Hepatocyte (in vitro differentiated cells): ENCODE measurements at regions not wholly inside any gene's neighbourhood (a gene's known extent, or its start where the extent isn't known, plus 50 kb on each side); places are given as distances from the start of the nearest gene placed in this dataset.

Experiments used
- DNase-seq: peaks from one replicate; pipeline ENCODE4 v3.0.0-alpha.2; 2016; ENCODE audit warnings: low spot score
- H2AFZ ChIP-seq: fragments of 200-600 bp; sonication (generic); 2 replicates; pipeline ENCODE4 v1.6.0; 2016; ENCODE audit warnings: antibody characterized with exemption, mild to moderate bottlenecking
- H3K27ac ChIP-seq: fragments of 200-600 bp; sonication (generic); 2 replicates; pipeline ENCODE4 v1.5.1; 2016; ENCODE audit warnings: mild to moderate bottlenecking
- H3K27me3 ChIP-seq: fragments of 200-600 bp; sonication (generic); 2 replicates; pipeline ENCODE4 v1.6.1; 2016
- H3K36me3 ChIP-seq: fragments of 200-600 bp; sonication (generic); replicated peaks from 2 replicates; pipeline ENCODE4 v1.5.1; 2016; ENCODE audit warnings: low read depth; ENCODE audit not compliant: insufficient read depth
- H3K4me1 ChIP-seq: fragments of 200-600 bp; sonication (generic); 2 replicates; pipeline ENCODE4 v1.5.1; 2016; ENCODE audit warnings: mild to moderate bottlenecking, moderate library complexity; ENCODE audit not compliant: insufficient read depth
- H3K4me2 ChIP-seq: fragments of 200-600 bp; sonication (generic); 2 replicates; pipeline ENCODE4 v1.6.0; 2016
- H3K4me3 ChIP-seq: fragments of 200-600 bp; sonication (generic); 2 replicates; pipeline ENCODE4 v1.5.1; 2016; ENCODE audit warnings: mild to moderate bottlenecking
- H3K79me2 ChIP-seq: fragments of 200-600 bp; sonication (generic); 2 replicates; pipeline ENCODE4 v1.6.0; 2017; ENCODE audit warnings: mild to moderate bottlenecking
- H3K9me2 ChIP-seq: fragments of 200-600 bp; sonication (generic); replicated peaks from 2 replicates; pipeline ENCODE4 v1.6.0; 2017; ENCODE audit warnings: mild to moderate bottlenecking; ENCODE audit not compliant: insufficient read depth
- H3K9me3 ChIP-seq: fragments of 200-600 bp; sonication (generic); 2 replicates; pipeline ENCODE4 v1.5.1; 2016; ENCODE audit warnings: low read depth, mild to moderate bottlenecking
- H4K20me1 ChIP-seq: fragments of 200-600 bp; sonication (generic); 2 replicates; pipeline ENCODE4 v1.6.0; 2016; ENCODE audit warnings: mild to moderate bottlenecking; ENCODE audit not compliant: insufficient read depth, poor library complexity, severe bottlenecking
- CTCF ChIP-seq: fragments of 200-600 bp; sonication (generic); IDR thresholded peaks from 2 replicates; pipeline ENCODE4 v1.5.1; 2016; ENCODE audit warnings: antibody characterized with exemption, mild to moderate bottlenecking; ENCODE audit not compliant: poor library complexity
- EZH2 ChIP-seq: fragments of 200-600 bp; sonication (generic); IDR thresholded peaks from 2 replicates; pipeline ENCODE4 v1.6.1; 2016; ENCODE audit warnings: antibody characterized with exemption, mild to moderate bottlenecking, borderline replicate concordance
- EZH2phosphoT487 ChIP-seq: fragments of 200-600 bp; sonication (generic); IDR thresholded peaks from one replicate; pipeline ENCODE4 v1.6.1; 2018; ENCODE audit warnings: antibody characterized with exemption, mild to moderate bottlenecking, low read depth, moderate library complexity; ENCODE audit not compliant: unreplicated experiment, severe bottlenecking
- WGBS: methylation state at CpG from one replicate; pipeline ENCODE4 v1.1.6; 2016; ENCODE audit warnings: low lambda C conversion rate; ENCODE audit errors: missing lambda C conversion rate; 5-methylcytosine and 5-hydroxymethylcytosine counted together

- no peak for DNase-seq
- WGBS, result 59% methylated on average over 3 of the region's 3 CpGs
- Histone ChIP-seq H3K4me3 (no peak overlapping the region), H3K27ac (no peak overlapping the region), H2AFZ (no peak overlapping the region), H4K20me1 (no peaks in the 10 kb centered on the region), H3K27me3 (no peaks in the 10 kb centered on the region), H3K9me2 (no peaks in the 10 kb centered on the region), H3K79me2 (no peaks in the 10 kb centered on the region), H3K4me1 (no peaks in the 10 kb centered on the region), H3K9me3 (no peaks in the 10 kb centered on the region), H3K36me3 (no peaks in the 10 kb centered on the region), H3K4me2 (no peak overlapping the region)
- no peak for TF ChIP-seq CTCF
Measured at GRCh38 chr9:120258096-120258495, 321.9 kb downstream of the CDK5RAP2 start.

- Histone ChIP-seq H3K4me2 (no peak overlapping the region), H4K20me1 (no peaks in the 10 kb centered on the region), H3K4me1 (no peaks in the 10 kb centered on the region), H3K9me2 (no peaks in the 10 kb centered on the region), H3K27me3 (no peaks in the 10 kb centered on the region), H3K27ac (no peak overlapping the region), H3K79me2 (no peaks in the 10 kb centered on the region), H3K9me3 (no peaks in the 10 kb centered on the region), H3K4me3 (no peak overlapping the region), H3K36me3 (no peaks in the 10 kb centered on the region), H2AFZ (no peak overlapping the region)
- WGBS, result 73% methylated on average over 6 of the region's 6 CpGs
- no peak for DNase-seq
- TF ChIP-seq CTCF (no peak), EZH2 (no peak), EZH2phosphoT487 (no peak)
Measured at GRCh38 chr9:120257483-120257882, 322.5 kb downstream of the CDK5RAP2 start.

- Histone ChIP-seq H3K27ac (no peak overlapping the region), H2AFZ (no peak overlapping the region), H3K4me2 (no peak overlapping the region), H3K36me3 (no peaks in the 10 kb centered on the region), H3K9me2 (no peaks in the 10 kb centered on the region), H3K27me3 (no peaks in the 10 kb centered on the region), H4K20me1 (no peaks in the 10 kb centered on the region), H3K79me2 (no peaks in the 10 kb centered on the region), H3K4me1 (no peaks in the 10 kb centered on the region), H3K4me3 (no peak overlapping the region), H3K9me3 (no peaks in the 10 kb centered on the region)
- no peak for DNase-seq
- TF ChIP-seq EZH2 (no peak), EZH2phosphoT487 (no peak), CTCF (no peak)
Measured at GRCh38 chr9:120256146-120256545, 323.8 kb downstream of the CDK5RAP2 start.

- H3K4me1 ChIP-seq, result no peaks in the 10 kb centered on the region
- H3K4me3 ChIP-seq, result no peak overlapping the region
- no peak overlapping the region for H3K4me2 ChIP-seq
- H3K79me2 ChIP-seq, result no peaks in the 10 kb centered on the region
- no peaks in the 10 kb centered on the region for H3K27me3 ChIP-seq
- H4K20me1 ChIP-seq, result no peaks in the 10 kb centered on the region
- no peaks in the 10 kb centered on the region for H3K36me3 ChIP-seq
- no peak for TF ChIP-seq EZH2
- TF ChIP-seq EZH2phosphoT487, result no peak
- no peak for TF ChIP-seq CTCF
- H3K9me2 ChIP-seq, result no peaks in the 10 kb centered on the region
- no peak for DNase-seq
- WGBS, result 26% methylated on average over 2 of the region's 2 CpGs
- H2AFZ ChIP-seq, result no peak overlapping the region
- H3K27ac ChIP-seq, result no peak overlapping the region
- no peaks in the 10 kb centered on the region for H3K9me3 ChIP-seq
Measured at GRCh38 chr9:120252248-120252647, 327.7 kb downstream of the CDK5RAP2 start.
